ENCODE measurements at regions not wholly inside any gene's neighbourhood (a gene's known extent, or its start where the extent isn't known, plus 50 kb on each side); places are given as distances from the start of the nearest gene placed in this dataset.

DNA sequence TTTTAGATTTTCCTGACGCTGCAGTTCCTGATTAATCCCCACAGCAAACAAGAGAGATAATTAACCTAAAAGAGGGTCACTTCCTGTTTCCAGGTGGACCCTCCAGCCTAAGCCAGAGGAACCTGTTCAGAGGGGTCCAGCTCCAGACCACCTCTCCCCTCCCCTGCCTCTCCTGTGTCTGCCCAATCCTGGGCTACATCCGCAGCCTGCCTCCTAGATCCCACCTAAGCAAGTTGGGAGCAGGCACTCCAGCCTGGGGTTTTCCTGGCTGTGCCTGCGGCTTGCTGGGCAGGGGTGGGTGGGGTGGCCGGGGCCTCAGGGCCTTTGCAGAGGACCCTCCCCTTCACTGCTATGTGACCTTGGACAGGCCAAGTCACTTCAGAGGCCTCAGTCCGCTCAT is 178.6 kb upstream of the LINGO1 start:
- no peak overlapping the region for H3K27ac Mint-ChIP-seq
- no peaks in the 10 kb centered on the region for H3K9me3 Mint-ChIP-seq
- DNase-seq (ENCODE audit: low spot score in 2 of 2) = no peak
- H3K36me3 Mint-ChIP-seq = no peaks in the 10 kb centered on the region
- no peak for ATAC-seq

DNA sequence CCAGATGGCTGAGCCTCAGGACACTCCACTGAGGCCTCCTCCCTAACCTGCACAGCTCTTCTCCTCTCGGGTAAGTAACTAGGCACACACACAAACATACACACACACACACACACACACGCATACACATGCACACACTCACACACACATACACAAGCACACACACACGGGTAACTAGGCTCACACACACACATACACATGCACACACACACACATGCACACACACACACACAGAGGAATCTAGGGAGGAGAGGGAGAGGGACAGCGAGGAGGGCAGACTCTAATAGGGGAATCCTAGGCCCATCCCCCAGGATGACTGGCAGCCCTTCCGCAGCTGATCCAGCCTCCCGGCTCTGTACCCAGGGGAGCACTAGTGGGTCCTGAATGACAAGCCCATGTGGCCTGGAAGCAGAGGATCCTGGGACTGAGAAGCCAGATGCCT is 177.4 kb upstream of the LINGO1 start:
- ATAC-seq (no peak), DNase-seq (ENCODE audit: low spot score in 2 of 2) (no peak)
- Mint-ChIP-seq H3K36me3 (no peaks in the 10 kb centered on the region), H3K9me3 (no peaks in the 10 kb centered on the region), H3K27ac (no peak overlapping the region)

DNA sequence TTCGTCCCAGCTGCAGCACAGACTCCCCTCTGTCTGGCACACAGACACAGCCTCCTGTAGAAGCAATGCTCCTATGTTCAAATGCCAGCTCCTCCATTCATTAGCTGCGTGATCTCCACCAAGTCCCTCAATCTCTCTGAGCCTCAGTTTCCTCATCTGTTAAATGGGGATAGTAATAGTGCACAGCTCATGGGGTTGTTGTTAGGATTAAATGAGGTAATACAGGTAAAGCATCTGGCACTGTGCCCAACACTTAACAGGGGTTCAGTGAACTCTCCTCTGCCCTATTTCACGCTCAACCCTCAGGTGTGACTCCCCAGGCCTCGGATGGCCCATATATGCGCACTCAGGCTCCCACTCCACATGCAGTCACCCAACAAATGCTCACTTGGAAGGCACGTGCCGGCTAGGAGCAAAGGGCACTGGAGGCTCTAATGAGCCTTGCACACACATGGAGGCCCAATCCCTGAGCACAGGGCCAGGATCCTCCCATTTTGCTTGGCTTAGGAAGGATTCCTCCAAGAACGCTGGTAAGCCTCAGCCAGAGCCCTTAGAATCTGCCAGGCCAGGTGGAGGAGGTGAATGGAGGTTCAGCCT is 176.0 kb upstream of the LINGO1 start:
- ATAC-seq (no peak), DNase-seq (ENCODE audit: low spot score in 2 of 2) (no peak)
- no peaks in the 10 kb centered on the region for H3K36me3 Mint-ChIP-seq
- no peaks in the 10 kb centered on the region for H3K9me3 Mint-ChIP-seq
- H3K27ac Mint-ChIP-seq = peak overlapping the region in 1 of 2 donors; percentile 8

DNA sequence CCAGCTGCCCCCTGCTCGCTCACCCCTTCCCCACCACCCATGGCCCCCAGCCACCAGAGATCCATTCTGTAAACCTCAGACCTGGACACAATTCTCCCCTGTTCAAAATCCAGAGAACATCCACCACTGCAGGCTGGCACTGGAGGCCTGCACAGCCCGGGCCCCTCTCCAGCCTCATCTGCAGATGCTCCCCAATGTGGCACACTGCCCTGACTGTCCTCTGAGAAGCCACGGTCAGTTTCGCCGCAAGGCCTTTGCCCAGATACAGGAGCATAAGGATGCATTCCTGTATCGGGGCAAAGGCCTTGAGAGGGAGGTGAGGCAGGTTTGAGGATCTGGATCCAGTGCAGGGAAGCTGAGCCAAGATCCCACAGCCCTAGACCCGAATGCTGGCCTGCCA is 175.4 kb upstream of the LINGO1 start:
- peak overlapping the region in 1 of 2 donors; percentile 8 for H3K27ac Mint-ChIP-seq
- ATAC-seq (no peak), DNase-seq (ENCODE audit: low spot score in 2 of 2) (no peak)
- H3K9me3 Mint-ChIP-seq = no peaks in the 10 kb centered on the region
- H3K36me3 Mint-ChIP-seq = no peaks in the 10 kb centered on the region

DNA sequence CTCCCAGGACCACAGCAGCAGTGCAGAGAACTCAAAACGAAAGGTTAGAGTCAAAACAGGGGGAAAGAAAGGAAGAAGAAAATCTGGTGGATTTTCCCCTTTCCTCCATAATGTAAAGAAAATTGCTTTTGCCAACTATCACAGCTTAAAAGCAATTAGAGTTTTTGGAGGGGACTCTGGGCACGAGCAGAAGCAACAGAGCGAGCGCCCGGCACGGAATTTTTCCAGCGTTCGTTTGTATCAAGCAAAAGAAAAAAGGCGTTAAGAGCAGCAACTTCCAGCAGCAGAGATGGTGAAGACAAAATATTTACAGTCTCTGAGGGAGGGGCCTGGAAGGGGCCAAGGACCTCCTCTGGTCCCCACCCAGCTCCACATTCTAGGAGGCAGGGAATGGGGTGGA is 174.9 kb upstream of the LINGO1 start:
- no peaks in the 10 kb centered on the region for H3K9me3 Mint-ChIP-seq
- DNase-seq (ENCODE audit: low spot score in 2 of 2) (no peak), ATAC-seq (no peak)
- no peak overlapping the region for H3K27ac Mint-ChIP-seq
- H3K36me3 Mint-ChIP-seq = no peaks in the 10 kb centered on the region

DNA sequence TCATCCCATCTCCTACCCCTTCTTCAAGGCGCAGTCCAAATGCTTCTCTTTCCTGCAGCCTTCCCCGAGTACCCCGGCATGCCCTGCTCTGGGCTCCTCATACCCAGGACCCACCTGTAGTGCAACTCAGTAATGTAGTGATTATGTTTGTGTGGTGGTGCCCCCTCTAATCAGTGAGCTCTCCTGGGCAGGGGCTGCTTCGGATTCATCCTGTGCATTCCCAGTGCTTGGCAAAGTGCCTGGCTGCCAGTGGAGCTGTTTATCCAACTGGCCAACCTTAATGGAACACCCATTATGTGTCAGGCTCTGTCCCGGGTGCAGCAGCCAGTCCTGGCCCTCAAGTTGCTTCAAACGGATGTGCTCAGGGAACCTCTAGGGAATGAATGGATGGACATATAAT is 174.4 kb upstream of the LINGO1 start:
- H3K27ac Mint-ChIP-seq = peak overlapping the region in 1 of 2 donors; percentile 3
- H3K9me3 Mint-ChIP-seq = no peaks in the 10 kb centered on the region
- H3K36me3 Mint-ChIP-seq = no peaks in the 10 kb centered on the region
- ATAC-seq (no peak), DNase-seq (ENCODE audit: low spot score in 2 of 2) (no peak)

DNA sequence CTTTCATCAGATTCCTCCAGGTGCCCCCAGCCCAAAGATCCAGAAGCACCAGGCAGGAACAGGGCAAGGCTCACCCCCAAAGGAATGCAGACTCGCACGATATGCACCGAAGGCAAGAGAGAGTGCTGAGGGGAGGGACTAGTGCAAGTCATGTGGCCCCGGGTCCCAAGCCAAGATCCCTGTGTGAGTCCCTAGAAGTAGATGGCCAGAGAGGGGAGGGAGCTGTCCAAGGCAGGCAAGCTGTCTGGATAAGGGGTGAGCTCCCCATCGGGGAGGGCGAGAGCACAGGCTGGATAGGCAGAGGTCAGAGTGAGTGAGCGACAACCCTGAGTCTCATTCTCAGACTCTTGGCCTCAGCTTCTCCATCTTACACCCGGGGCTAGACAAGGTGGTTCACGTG is 171.5 kb upstream of the LINGO1 start:
- H3K9me3 Mint-ChIP-seq = no peaks in the 10 kb centered on the region
- ATAC-seq = no peak
- H3K36me3 Mint-ChIP-seq = no peaks in the 10 kb centered on the region
- H3K27ac Mint-ChIP-seq = no peak overlapping the region
- no peak for DNase-seq (ENCODE audit: low spot score in 2 of 2)

DNA sequence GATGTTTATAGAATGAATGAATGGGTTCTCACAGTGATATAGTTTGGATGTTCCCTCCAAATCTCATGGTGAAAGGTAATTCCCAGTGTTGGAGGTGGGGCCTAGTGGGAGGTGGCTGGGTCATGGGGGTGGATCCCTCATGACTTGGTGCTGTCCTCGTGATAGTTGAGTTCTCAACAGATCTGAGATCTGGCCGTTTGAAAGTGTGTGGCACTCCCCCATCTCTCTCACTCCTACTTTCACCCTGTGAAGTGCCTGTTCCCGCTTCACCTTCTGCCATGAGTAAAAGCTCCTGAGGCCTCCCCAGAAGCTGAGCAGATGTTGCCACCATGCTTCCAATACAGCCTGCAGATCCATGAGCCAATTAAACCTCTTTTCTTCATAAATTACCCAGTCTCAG is 170.8 kb upstream of the LINGO1 start:
- ATAC-seq (no peak), DNase-seq (ENCODE audit: low spot score in 2 of 2) (no peak)
- peak overlapping the region in 1 of 2 donors; percentile 20 for H3K27ac Mint-ChIP-seq
- no peaks in the 10 kb centered on the region for H3K36me3 Mint-ChIP-seq
- no peaks in the 10 kb centered on the region for H3K9me3 Mint-ChIP-seq

DNA sequence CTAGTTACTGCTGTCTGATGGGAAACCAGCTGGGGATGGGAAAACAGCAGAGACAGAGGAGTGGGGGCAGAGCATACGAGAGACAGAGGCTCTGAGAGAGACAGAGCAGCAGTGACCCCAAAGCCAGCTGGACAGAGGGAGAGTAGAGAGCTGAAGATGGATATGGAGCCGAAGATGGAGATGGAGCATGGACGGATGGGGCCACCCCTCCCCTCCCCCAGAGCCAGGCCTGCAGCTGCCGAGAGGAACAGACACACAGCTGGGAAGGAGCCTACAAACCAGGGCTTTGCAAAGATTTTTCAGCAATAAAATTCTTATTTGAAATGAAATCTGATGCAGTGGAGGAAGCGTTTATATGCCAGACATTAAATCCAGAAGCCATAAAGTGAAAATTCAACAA is 167.6 kb upstream of the LINGO1 start:
- DNase-seq (ENCODE audit: low spot score in 2 of 2) (no peak), ATAC-seq (no peak)
- H3K9me3 Mint-ChIP-seq = no peaks in the 10 kb centered on the region

DNA sequence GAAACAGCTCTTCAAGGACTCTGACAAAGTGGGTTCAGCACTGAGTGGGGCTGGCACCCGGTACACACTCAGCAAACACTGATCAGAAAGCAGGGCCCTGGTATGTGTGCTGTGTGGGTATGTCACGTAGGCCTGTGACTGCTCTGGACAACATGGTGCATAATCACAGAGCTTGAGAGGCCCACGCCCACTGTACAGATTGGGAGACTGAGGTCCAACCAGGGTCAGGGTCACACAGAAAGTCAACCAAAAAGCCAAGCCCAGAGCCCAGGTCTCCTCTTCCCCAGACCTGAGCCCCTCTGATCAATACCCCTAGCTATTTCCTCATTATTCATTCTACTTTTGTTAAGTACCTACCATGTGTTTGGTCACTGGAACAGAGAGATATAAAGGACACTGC is 166.1 kb upstream of the LINGO1 start:
- Mint-ChIP-seq H3K36me3 (no peaks in the 10 kb centered on the region), H3K27ac (no peak overlapping the region), H3K9me3 (no peaks in the 10 kb centered on the region)
- ATAC-seq = no peak
- no peak for DNase-seq (ENCODE audit: low spot score in 2 of 2)

More for the DNA sequence above, 167.6 kb upstream of the LINGO1 start:
- peak overlapping the region in 1 of 2 donors; percentile 5 for H3K27ac Mint-ChIP-seq
- no peaks in the 10 kb centered on the region for H3K36me3 Mint-ChIP-seq

DNA sequence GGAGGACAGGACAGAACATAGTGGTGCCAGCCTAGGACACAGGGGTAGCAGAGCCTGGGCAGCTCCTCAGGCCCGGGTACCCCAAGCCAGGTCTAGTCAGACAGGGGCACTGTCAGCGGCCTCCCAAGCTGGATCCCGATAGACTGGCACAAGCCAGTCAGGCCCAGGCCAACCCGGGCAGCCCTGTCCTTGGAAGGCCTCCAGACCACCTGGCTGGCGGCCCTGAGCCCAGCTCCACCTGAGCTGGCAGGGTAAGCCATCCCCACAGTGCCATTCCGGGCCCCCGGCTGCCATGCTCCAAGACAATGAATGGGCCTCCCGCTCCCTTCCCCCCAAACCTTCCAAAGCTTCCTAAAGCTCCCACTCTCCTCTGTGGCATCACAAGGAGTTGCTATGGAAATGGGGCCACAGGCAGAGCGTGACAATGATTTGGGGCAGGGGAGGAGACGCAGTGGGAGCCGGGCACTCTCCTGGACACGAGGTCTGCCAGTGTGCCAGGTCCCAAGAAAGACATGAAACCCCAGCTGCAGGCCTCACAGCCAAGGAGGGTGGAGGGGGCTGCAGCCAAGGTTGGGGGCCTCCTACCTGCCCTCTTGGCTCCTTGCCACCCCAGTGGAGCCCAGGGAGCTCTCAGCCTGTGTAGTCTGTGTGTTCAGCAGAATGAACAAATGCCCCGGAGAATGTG is 165.6 kb upstream of the LINGO1 start:
- no peak for ATAC-seq

DNA sequence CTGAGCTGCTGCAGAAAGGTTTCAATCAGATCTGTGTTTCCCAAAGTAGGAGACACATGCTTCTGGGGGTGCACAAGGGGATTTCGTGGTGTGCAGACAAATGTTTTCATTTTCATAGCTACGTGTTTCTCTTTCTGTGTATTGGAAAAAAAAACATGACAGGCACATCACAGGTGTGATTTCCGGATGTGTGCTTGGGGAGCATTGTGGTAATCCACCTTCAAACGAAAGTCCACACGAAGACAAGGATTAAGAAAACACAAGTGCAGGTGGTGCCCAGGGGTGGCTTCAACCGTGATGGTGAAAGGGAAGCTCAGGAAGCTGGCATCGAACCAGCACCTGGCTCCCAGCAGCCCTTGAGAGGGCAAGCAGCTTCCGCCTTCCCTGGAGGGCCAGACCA is 164.6 kb upstream of the LINGO1 start:
- no peak for DNase-seq (ENCODE audit: low spot score in 2 of 2)
- no peaks in the 10 kb centered on the region for H3K36me3 Mint-ChIP-seq
- no peak for ATAC-seq
- no peak overlapping the region for H3K27ac Mint-ChIP-seq
- H3K9me3 Mint-ChIP-seq = no peaks in the 10 kb centered on the region

More for the DNA sequence above, 165.6 kb upstream of the LINGO1 start:
- no peaks in the 10 kb centered on the region for H3K9me3 Mint-ChIP-seq
- no peak for DNase-seq (ENCODE audit: low spot score in 2 of 2)
- no peaks in the 10 kb centered on the region for H3K36me3 Mint-ChIP-seq
- H3K27ac Mint-ChIP-seq = no peak overlapping the region

DNA sequence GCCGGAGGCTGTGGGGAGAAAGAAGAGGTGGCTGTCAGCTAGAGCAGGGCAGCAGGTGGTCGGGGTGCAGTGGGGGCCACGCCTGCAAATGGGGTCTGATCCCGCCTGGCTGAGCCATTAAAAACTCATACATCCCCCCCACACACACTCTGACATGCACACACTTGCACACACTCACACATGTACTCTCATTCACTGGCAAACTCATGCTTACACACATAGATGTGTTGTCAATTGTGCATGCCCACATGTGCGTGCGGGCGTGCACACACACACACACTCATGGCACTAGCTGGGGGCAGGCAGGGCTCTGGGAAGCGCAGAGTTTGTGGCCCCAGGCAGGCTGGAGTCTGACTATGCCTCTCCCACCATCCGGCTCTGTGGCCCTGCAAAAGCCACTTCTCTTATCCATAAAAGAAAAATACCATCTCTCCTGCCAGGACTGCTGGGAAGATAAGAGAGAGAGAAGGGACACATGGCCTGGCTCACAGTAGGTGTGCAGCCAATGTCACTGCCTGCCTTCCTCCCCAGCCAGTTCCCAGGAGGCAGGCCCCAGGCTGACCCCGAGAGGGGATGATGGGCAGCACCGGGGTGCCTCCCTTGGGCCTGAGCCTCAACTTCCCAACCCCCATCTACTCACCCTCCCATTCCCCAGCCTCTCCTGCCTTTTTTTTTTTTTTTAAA is 163.5 kb upstream of the LINGO1 start:
- no peaks in the 10 kb centered on the region for H3K36me3 Mint-ChIP-seq
- ATAC-seq (no peak), DNase-seq (ENCODE audit: low spot score in 2 of 2) (no peak)
- peak overlapping the region in 1 of 2 donors; percentile 44 for H3K27ac Mint-ChIP-seq
- H3K9me3 Mint-ChIP-seq = no peaks in the 10 kb centered on the region

DNA sequence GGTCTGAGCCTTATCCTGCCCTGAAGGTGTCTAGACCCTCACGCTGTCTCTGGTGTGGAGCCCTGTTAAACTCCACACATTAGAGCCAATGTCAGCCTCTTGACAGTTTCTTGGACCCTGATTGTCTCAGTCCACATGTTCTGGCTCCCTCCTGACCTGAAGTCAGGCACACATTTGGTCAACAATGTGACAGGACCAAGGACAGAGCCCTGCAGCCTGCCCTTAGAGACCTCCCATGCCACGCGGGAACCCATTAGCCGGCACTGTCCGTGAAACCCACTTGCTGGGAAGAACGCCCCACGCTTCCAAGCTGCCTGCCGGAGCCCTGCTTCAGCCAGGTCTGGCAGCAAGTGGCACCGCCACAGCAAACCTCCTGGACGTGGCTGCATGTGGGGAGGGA is 162.7 kb upstream of the LINGO1 start:
- Mint-ChIP-seq H3K36me3 (no peaks in the 10 kb centered on the region), H3K27ac (no peak overlapping the region), H3K9me3 (no peaks in the 10 kb centered on the region)
- ATAC-seq (no peak), DNase-seq (ENCODE audit: low spot score in 2 of 2) (no peak)

DNA sequence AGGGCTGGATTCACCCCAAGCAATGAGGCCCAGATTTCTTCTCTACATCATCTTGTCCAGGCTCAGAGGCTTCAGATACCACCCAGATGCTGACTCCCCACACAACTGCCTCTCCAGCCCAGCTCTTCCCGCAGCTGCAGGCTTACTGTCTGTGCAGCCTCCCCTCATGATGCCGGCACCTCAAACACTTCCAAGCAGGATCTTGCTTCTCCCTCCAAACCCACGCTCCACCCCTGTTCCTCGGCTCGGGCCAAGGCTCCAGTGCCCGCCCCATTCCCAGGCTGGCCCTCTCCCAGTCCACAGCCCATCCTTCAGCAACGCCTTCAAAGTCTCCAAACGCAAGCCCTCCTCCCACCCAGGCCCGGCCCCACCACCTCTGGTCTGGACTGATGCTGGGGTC is 159.2 kb upstream of the LINGO1 start:
- Mint-ChIP-seq H3K9me3 (no peaks in the 10 kb centered on the region), H3K36me3 (no peaks in the 10 kb centered on the region), H3K27ac (no peak overlapping the region)
- no peak for ATAC-seq
- DNase-seq (ENCODE audit: low spot score in 2 of 2) = no peak

DNA sequence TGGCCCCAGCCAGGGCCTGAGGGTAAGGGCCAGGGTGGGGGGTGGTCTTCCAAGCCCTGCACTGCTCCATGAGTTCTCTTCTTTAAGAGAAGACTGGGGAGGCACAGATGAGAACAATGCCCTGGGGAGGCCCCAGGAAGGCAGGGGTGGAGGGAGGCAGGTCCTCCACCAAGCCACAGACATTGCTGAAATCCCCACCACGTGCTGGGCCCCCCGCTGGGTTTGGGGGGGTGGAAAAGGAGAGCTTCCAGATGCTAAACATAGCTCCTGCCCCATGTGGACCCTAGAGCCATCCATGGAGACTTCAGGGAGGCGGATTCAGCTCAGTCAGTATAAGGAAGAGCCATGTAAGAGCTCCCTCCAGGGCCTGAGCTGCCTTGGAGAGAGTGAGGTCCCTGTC is 157.8 kb upstream of the LINGO1 start:
- DNase-seq (ENCODE audit: low spot score in 2 of 2) (no peak), ATAC-seq (no peak)
- Mint-ChIP-seq H3K27ac (no peak overlapping the region), H3K36me3 (no peaks in the 10 kb centered on the region), H3K9me3 (no peaks in the 10 kb centered on the region)

DNA sequence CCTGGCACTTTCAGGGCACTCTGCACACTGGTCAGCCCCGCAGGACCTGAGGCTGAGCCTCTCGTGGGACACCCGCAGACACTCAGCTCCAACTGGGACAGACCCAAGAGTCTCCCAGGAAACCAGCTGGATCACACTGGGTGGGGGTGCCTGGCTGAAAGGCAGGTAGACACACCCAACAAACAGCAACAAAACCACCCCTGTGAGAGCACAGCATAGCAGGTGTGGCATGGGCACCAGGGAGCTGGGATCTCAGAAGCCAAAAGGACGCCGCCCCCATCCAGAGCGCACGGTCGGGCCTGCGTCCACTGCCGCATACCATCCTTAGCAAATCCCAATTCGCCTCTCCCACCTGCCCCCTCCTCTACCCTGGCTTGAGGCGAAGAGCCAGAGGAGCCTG is 154.2 kb upstream of the LINGO1 start:
- DNase-seq (ENCODE audit: low spot score in 2 of 2) (no peak), ATAC-seq (no peak)
- H3K27ac Mint-ChIP-seq = no peak overlapping the region
- no peaks in the 10 kb centered on the region for H3K9me3 Mint-ChIP-seq
- no peaks in the 10 kb centered on the region for H3K36me3 Mint-ChIP-seq

Data from activated naive CD4-positive, alpha-beta T cell treated with anti-CD3 and anti-CD28 coated beads, Interleukin-2, amount 50 U/mL, for 72 hours (primary cell).